ENCODE measurements at regions not wholly inside any gene's neighbourhood (a gene's known extent, or its start where the extent isn't known, plus 50 kb on each side); places are given as distances from the start of the nearest gene placed in this dataset.
"Not testable (repeated sequence)": the region's sequence is repeated elsewhere in the genome, so short reads cannot be mapped to it uniquely, and the experiment has no call there.

- not testable (repeated sequence) for DNase-seq
Observed at GRCh38 chr1:120277428-120278258, 101.3 kb upstream of the SEC22B start.

- not testable (repeated sequence) for DNase-seq
Observed at GRCh38 chr1:120276710-120277109, 100.4 kb upstream of the SEC22B start.

DNA sequence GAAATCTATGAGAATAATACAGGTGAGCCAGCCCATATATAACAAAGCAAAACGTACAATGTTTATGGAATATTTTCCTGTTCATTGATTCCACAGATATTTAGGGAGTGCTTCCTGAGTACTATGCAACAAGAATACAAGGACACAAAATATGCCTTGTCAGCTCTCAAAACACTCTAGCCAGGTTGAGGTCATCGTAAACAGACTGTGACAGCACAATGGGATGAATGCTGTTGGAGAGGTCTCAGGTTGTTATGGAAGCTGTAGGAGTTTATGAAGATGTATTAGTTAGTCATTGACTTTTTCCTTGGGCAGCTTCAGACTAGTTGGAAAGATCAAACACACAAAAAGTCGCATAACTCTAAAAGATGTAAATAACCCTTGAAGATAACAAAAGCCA is 98.1 kb upstream of the SEC22B start:
- DNase-seq = not testable (repeated sequence)

- not testable (repeated sequence) for DNase-seq
Observed at GRCh38 chr1:120273363-120273762, 97.0 kb upstream of the SEC22B start.

DNA sequence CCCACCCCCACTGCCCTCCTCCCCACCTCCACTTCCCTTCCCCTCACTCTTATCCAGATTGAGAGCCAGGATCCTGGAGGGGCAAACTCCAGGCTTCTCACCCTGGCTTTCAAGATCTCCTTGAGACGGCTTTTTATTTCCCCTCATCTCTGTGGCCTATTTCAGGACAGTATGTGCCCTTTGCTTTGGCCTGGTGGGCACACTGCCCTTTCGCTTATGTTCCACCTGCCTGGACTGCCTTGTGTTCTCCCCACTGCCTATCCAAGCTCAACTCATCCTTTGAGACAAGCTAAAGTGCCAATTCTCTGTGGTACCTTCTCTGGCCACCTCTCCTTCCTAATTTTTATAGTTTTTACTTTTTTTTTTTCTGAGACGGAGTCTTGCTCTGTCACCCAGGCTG is 95.9 kb upstream of the SEC22B start:
- not testable (repeated sequence) for DNase-seq

DNA sequence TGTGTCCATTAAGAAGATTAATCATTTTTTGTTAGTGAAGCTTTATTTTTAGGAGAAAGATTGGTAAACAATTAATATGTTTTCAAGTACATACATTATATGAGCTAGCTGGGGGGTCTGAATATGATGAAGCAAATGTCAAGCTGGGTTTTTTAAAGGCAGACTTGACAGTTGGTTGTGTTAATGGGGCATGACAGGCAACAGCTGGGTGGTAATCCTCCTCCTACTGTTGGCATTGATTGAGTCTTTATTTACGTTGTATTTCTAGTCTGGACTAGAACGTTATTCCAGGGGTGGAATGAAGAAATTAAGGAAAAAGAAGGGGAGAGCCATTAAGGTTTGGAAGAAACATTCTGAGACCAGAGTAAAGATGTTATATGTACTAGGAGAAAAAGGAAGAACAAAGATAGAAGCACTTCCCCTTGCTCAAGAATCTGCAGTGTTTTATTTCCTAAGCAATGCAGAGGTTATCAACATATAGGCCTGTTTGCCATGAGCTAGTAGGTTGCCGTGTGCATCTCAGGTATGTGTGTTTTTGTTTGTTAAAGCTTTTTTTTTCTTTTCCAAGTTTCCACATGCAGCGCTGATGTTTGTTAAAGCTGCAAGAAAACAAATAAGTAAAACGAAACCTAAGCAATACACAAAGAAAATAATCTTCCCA is 95.4 kb upstream of the SEC22B start:
- not testable (repeated sequence) for DNase-seq

- not testable (repeated sequence) for DNase-seq
Observed at GRCh38 chr1:120267894-120268551, 91.7 kb upstream of the SEC22B start.

- DNase-seq = not testable (repeated sequence)
Observed at GRCh38 chr1:120264564-120264963, 88.2 kb upstream of the SEC22B start.

GRCh38 chr1:120262791-120263751 is 86.8 kb upstream of the SEC22B start:
- DNase-seq = not testable (repeated sequence)

GRCh38 chr1:120257778-120258105 is 81.4 kb upstream of the SEC22B start:
- not testable (repeated sequence) for DNase-seq

GRCh38 chr1:120257064-120257777 is 80.9 kb upstream of the SEC22B start:
- not testable (repeated sequence) for DNase-seq

DNA sequence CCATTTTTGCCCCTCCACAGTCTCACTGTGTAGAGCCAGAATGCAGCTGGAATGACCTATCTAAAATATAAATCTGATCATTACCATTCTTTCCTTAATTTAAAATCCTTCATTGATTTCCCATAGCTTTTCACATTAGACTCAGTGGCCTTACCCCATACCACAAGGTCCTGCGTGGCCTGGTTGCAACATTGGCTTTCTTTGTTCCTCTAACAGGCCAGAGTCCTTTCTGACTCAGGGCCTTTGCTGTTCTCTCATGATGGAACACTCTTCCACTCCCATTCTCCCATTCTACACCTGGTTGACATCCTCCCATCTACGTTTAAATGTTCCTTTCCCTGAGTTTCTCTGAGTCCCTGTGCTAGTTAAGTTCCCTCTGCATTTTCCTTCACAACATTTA is 74.4 kb upstream of the SEC22B start:
- not testable (repeated sequence) for DNase-seq

GRCh38 chr1:120248726-120249427 is 72.6 kb upstream of the SEC22B start:
- not testable (repeated sequence) for DNase-seq

GRCh38 chr1:120248203-120248602 is 71.9 kb upstream of the SEC22B start:
- DNase-seq = not testable (repeated sequence)

GRCh38 chr1:120243867-120244266 is 67.5 kb upstream of the SEC22B start:
- DNase-seq = not testable (repeated sequence)

DNA sequence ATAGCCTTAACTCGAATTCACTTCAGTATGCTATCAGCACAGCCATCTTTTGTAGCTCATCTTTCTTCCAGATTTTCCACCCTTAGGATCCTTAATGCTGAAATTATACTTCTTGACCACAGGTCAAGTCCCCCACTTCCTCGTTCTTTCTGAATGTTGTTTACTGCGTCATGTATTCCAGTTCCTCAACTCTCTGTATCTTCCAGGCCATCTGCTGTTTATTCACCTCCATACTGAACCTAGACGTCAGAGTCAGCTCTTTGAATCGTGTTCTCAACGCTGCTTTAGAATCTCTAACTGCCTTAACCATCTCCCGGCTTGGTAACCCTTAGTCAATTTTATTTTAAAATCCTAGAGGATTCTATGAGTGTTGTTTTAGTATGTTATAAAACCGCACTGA is 66.3 kb upstream of the SEC22B start:
- not testable (repeated sequence) for DNase-seq

- not testable (repeated sequence) for DNase-seq
Observed at GRCh38 chr1:120241868-120242267, 65.5 kb upstream of the SEC22B start.

DNA sequence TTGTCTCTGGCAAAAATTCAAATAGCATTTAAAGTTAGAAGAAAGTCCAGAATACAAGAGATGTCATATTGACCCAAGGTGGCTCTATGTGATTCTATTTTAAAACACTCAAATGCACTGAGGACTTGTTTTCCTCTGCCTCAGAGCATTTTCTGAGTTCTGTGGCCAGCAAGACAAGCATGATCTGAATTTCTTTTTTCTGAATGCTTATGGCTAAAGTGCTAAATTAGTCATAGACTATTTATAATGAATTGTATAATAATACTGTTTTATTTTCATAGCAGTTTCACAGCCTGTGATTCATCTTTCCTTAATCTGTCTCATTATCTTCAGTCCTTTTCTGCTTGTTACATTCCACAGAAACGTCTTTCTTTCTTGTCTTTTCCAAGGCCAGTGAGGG is 63.9 kb upstream of the SEC22B start:
- not testable (repeated sequence) for DNase-seq

DNA sequence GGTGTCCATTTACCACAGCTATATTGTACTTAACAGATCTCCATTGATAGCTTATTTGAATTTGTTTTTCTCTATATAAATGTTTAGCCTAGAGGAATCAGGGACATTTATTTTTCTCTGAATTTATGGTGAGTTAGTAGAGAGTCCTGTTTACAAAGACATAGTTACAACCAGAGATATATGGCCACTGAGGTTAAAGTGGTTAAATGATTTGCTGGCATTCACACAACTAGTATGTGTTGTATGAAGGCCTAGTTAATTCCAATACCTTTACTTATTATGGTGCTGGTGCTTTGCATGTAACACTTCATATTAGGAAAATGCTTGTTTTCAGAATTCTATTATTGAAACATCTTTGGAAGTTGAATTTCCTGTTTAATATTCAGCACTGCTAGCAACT is 63.0 kb upstream of the SEC22B start:
- not testable (repeated sequence) for DNase-seq

- not testable (repeated sequence) for DNase-seq
Observed at GRCh38 chr1:120238867-120239266, 62.5 kb upstream of the SEC22B start.

DNA sequence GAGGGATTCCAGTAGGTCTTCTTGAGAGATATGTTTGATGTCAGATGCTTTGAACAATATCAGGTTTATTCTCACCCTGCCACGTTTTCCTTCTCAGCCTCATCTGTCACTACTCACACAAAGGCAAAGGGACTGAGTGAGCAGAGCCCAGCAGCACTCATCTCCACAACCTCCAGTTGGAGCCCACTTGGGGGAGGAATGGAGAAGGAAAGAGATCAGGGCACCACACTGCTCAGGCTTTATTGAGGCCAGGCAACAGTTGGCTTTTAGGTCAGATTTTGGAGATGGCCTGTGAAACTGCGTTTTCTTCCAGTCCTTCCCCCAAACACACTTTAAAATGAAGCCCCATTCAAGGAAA is 57.3 kb upstream of the SEC22B start:
- not testable (repeated sequence) for DNase-seq

All from eye (tissue), 1 donor.